ENCODE measurements at regions not wholly inside any gene's neighbourhood (a gene's known extent, or its start where the extent isn't known, plus 50 kb on each side); places are given as distances from the start of the nearest gene placed in this dataset.

DNA sequence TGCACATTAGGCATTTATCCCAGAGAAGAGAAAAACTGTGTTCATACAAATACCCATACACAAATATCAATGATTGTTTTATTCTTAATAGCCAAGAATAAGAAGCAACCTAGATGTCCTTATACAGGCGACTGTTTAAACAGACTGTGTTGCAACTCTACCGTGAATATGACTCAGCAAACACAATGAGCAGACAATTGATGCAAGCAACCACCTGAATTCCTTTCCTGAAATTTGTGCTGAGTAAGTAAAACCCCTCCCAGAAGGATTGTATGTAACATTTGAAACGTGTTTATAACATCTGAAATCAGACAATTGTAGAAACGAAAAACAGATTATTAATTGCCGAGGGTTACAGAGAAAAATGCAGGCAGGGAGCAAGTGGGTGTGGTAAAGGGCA is 621.9 kb upstream of the SOX11 start:
- TF ChIP-seq, protein P1, sequence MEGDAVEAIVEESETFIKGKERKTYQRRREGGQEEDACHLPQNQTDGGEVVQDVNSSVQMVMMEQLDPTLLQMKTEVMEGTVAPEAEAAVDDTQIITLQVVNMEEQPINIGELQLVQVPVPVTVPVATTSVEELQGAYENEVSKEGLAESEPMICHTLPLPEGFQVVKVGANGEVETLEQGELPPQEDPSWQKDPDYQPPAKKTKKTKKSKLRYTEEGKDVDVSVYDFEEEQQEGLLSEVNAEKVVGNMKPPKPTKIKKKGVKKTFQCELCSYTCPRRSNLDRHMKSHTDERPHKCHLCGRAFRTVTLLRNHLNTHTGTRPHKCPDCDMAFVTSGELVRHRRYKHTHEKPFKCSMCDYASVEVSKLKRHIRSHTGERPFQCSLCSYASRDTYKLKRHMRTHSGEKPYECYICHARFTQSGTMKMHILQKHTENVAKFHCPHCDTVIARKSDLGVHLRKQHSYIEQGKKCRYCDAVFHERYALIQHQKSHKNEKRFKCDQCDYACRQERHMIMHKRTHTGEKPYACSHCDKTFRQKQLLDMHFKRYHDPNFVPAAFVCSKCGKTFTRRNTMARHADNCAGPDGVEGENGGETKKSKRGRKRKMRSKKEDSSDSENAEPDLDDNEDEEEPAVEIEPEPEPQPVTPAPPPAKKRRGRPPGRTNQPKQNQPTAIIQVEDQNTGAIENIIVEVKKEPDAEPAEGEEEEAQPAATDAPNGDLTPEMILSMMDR (IDR thresholded peaks at IDR 0.05; ENCODE audit: borderline replicate concordance, extremely low read depth, low read length, poor library complexity, severe bottlenecking) = no peak
- TF ChIP-seq EZH2 (IDR thresholded peaks at IDR 0.05; ENCODE audit: borderline replicate concordance, low read depth, low read length, severe bottlenecking) = no peak

Measured in DND-41 (cell line).